Posterior cingulate gyrus (tissue), 11 donors: ENCODE measurements at regions not wholly inside any gene's neighbourhood (a gene's known extent, or its start where the extent isn't known, plus 50 kb on each side); places are given as distances from the start of the nearest gene placed in this dataset.
"Not testable (repeated sequence)": the region's sequence is repeated elsewhere in the genome, so short reads cannot be mapped to it uniquely, and the experiment has no call there.

ENCODE experiments used
- DNase-seq, 10 donors: peaks; one replicate each; pipeline versions ENCODE4 v3.0.0 to v3.0.0-alpha.2; 2020 to 2021; ENCODE audit warnings: mixed read lengths in 3 of 10
- intact Hi-C: fragments of 100-400 bp; cut with DNase I; formaldehyde crosslinking; loops from one replicate; pipeline ENCODE4 v1.15.1; 2023

- peak in 6 of 10 donors; percentile 8 to 80 (median 28) for DNase-seq
- intact Hi-C loops: loop anchor here (1.0 to 2.0 kb wide), 2 partner anchors 250 to 257 kb away; no protein-coding TSS in a partner anchor
Observed at GRCh38 chr7:25069900-25070443, 55.1 kb downstream of the CYCS start.

GRCh38 chr7:25068502-25069213 lies 56.4 kb downstream of the CYCS start:
- no peak for DNase-seq
- intact Hi-C loops: no loop called here

GRCh38 chr7:25067726-25068501 lies 57.1 kb downstream of the CYCS start:
- no peak for DNase-seq
- intact Hi-C loops: no loop called here

GRCh38 chr7:25066253-25066652 lies 58.8 kb downstream of the CYCS start:
- DNase-seq: no peak
- intact Hi-C loops: no loop called here

- intact Hi-C loops: no loop called here
- DNase-seq: no peak
Observed at GRCh38 chr7:25062380-25062779, 62.7 kb downstream of the CYCS start.

- intact Hi-C loops: no loop called here
- DNase-seq: peak in 1 of 10 donors; percentile 68
Observed at GRCh38 chr7:25060487-25061055, 64.5 kb downstream of the CYCS start.

- no peak for DNase-seq
- intact Hi-C loops: no loop called here
Observed at GRCh38 chr7:25059576-25059975, 65.5 kb downstream of the CYCS start.

GRCh38 chr7:25056368-25056767 lies 68.7 kb downstream of the CYCS start:
- intact Hi-C loops: no loop called here
- no peak for DNase-seq

- DNase-seq: no peak
- intact Hi-C loops: no loop called here
Observed at GRCh38 chr7:25055520-25056220, 69.4 kb downstream of the CYCS start.

- intact Hi-C loops: no loop called here
- peak in 5 of 10 donors; percentile 26 to 86 (median 51) for DNase-seq
Observed at GRCh38 chr7:25054819-25055519, 70.1 kb downstream of the CYCS start.

- DNase-seq: no peak
- intact Hi-C loops: no loop called here
Observed at GRCh38 chr7:25050223-25050622, 70.2 kb upstream of the OSBPL3 start.

- intact Hi-C loops: no loop called here
- no peak for DNase-seq
Observed at GRCh38 chr7:25048444-25048834, 68.5 kb upstream of the OSBPL3 start.

- DNase-seq, intact Hi-C loops: not testable (repeated sequence)
Observed at GRCh38 chr7:25047571-25048443, 67.8 kb upstream of the OSBPL3 start.

GRCh38 chr7:25037325-25037724 lies 57.3 kb upstream of the OSBPL3 start:
- intact Hi-C loops: no loop called here

GRCh38 chr7:25035274-25035673 lies 55.3 kb upstream of the OSBPL3 start:
- no peak for DNase-seq

More at GRCh38 chr7:25037325-25037724, 57.3 kb upstream of the OSBPL3 start:
- no peak for DNase-seq

GRCh38 chr7:25034136-25034535 lies 54.2 kb upstream of the OSBPL3 start:
- DNase-seq: no peak
- intact Hi-C loops: no loop called here

More at GRCh38 chr7:25035274-25035673, 55.3 kb upstream of the OSBPL3 start:
- intact Hi-C loops: no loop called here

- peak in 2 of 10 donors; percentile 39 to 57 for DNase-seq
- intact Hi-C loops: no loop called here
Observed at GRCh38 chr7:25032774-25033743, 53.1 kb upstream of the OSBPL3 start.

- no peak for DNase-seq
- intact Hi-C loops: no loop called here
Observed at GRCh38 chr7:25031432-25031831, 51.5 kb upstream of the OSBPL3 start.
